HAP-1 (cell line): ENCODE measurements at regions not wholly inside any gene's neighbourhood (a gene's known extent, or its start where the extent isn't known, plus 50 kb on each side); places are given as distances from the start of the nearest gene placed in this dataset.

Source experiments
- DNase-seq, 2 experiments: peaks; one replicate each; pipeline ENCODE4 v3.0.0-alpha.2; 2016 to 2020; ENCODE audit warnings: low spot score in 2 of 2
- H3K27me3 ChIP-seq: fragments of 250-450 bp; sonication (Bioruptor Pico); 2 replicates; pipeline ENCODE4 v1.5.1; 2020; ENCODE audit warnings: low read depth, mild to moderate bottlenecking, moderate library complexity
- H3K36me3 ChIP-seq: fragments of 250-450 bp; sonication (Bioruptor Pico); replicated peaks from 2 replicates; pipeline ENCODE4 v1.5.1; 2020; ENCODE audit warnings: mild to moderate bottlenecking
- H3K4me1 ChIP-seq: fragments of 250-450 bp; sonication (Bioruptor Pico); 2 replicates; pipeline ENCODE4 v1.5.1; 2020; ENCODE audit warnings: mild to moderate bottlenecking
- H3K4me3 ChIP-seq: fragments of 250-450 bp; sonication (Bioruptor Pico); 2 replicates; pipeline ENCODE4 v1.5.1; 2020; ENCODE audit warnings: mild to moderate bottlenecking, moderate library complexity
- H3K9me3 ChIP-seq: fragments of 250-450 bp; sonication (Bioruptor Pico); 2 replicates; pipeline ENCODE4 v1.5.1; 2020; ENCODE audit warnings: mild to moderate bottlenecking, moderate library complexity
- in situ Hi-C: fragments of 300-500 bp; cut with MboI; formaldehyde crosslinking; loops from 3 replicates; pipeline ENCODE4 v1.14.3; 2020; ENCODE audit warnings: low sequenced_read_pairs, inconsistent platforms, mixed read lengths

DNA sequence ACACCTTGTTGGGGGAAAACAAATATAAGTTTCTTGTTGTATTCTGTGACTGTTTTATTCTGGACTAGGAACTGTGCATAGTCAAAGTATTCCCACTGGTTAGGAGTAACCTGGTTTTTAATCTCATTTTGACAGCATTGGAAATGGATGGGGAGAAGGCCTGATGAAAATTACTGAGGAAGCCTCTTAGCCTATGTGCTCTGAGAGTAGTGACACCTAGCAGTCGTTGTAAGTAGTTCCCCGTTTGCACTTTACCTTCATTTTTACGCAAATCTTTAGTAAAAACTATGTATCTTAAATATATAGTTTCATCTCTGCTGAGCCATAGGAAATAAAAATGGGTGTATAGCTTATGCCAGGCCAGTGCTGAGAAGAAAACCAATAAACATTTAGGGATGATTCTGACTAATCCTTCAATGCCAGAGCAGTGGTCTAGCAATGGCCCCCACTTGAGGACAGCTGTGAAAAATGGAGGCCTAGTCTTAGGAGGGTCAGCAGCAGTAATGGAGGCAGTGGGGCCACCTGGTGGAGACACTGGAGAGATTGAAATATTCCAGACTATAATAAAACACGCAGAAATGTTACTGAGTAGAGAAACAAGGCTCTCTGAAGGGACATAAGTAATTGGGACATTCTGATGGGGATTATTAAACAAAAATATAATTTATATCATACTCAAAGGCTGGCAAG lies 133.2 kb upstream of the NOVA1 start:
- Histone ChIP-seq H3K27me3 (no peaks in the 10 kb centered on the region), H3K9me3 (no peaks in the 10 kb centered on the region), H3K4me3 (no peak overlapping the region), H3K36me3 (no peaks in the 10 kb centered on the region), H3K4me1 (no peaks in the 10 kb centered on the region)
- in situ Hi-C loops, result no loop called here
- DNase-seq, result peak; percentile 67 to 75

GRCh38 chr14:26735811-26736210 lies 138.0 kb upstream of the NOVA1 start:
- no peak for DNase-seq
- in situ Hi-C loops, result no loop called here
- H3K4me1 ChIP-seq, result no peaks in the 10 kb centered on the region
- H3K27me3 ChIP-seq, result peaks cover 2% of the 10 kb centered on the region; the same call in 1 of the 2 replicates
- H3K4me3 ChIP-seq, result no peak overlapping the region
- no peaks in the 10 kb centered on the region for H3K9me3 ChIP-seq
- no peaks in the 10 kb centered on the region for H3K36me3 ChIP-seq

DNA sequence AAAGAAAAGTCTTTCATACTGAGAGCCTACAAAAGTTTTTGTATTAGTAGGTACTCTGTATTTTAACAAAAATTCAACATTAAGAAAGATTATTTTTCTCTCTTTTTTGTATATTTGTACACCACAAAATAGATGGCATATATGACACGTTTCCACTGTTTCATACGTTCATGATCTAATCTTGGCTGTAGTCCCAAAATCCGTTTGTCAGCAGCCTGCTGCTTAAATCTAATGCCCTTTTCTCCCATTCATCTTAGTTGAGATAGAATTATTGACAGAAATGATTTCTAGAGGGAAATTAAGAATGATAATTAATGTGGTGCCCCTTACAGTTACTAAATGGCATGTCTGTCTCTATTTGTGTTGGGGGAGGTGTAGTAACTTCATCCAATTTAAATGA lies 140.7 kb upstream of the NOVA1 start:
- H3K4me1 ChIP-seq, result no peaks in the 10 kb centered on the region
- H3K4me3 ChIP-seq, result no peak overlapping the region
- no peaks in the 10 kb centered on the region for H3K36me3 ChIP-seq
- H3K27me3 ChIP-seq, result peaks cover 2% of the 10 kb centered on the region; the same call in 1 of the 2 replicates
- no peaks in the 10 kb centered on the region for H3K9me3 ChIP-seq
- DNase-seq, result no peak
- in situ Hi-C loops, result no loop called here

DNA sequence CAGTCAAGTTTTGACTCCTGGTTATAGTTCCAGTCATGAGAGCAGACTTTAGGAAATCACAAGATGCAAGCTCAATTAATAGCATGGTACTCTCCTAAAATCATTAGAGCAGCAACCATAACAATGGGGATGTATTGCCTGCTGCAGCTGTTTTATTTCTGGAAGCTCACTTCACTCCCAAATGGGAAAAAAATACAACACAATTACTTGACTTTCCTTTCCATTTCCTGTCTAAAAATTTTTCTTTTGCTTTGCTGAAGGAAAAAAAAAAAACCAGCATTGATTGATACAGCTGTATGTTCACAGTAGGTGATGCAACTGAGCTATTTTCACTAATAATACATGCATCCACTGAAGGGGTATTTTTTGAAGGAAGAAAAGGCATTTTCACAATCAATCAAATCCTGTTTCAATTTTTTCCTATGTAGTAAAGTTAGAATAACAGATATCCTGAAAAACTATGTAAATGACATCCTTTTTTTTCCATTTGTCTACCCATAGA lies 143.9 kb upstream of the NOVA1 start:
- Histone ChIP-seq H3K27me3 (peaks cover 2% of the 10 kb centered on the region; the same call in 1 of the 2 replicates), H3K4me3 (no peak overlapping the region), H3K9me3 (no peaks in the 10 kb centered on the region), H3K36me3 (no peaks in the 10 kb centered on the region), H3K4me1 (no peaks in the 10 kb centered on the region)
- no peak for DNase-seq
- in situ Hi-C loops, result no loop called here

- H3K4me3 ChIP-seq, result no peak overlapping the region
- H3K27me3 ChIP-seq, result peaks cover 2% of the 10 kb centered on the region; the same call in 1 of the 2 replicates
- in situ Hi-C loops, result no loop called here
- no peaks in the 10 kb centered on the region for H3K4me1 ChIP-seq
- no peaks in the 10 kb centered on the region for H3K9me3 ChIP-seq
- DNase-seq, result no peak
- H3K36me3 ChIP-seq, result no peaks in the 10 kb centered on the region
These were observed 145.5 kb upstream of the NOVA1 start for GRCh38 chr14:26743284-26743683.

DNA sequence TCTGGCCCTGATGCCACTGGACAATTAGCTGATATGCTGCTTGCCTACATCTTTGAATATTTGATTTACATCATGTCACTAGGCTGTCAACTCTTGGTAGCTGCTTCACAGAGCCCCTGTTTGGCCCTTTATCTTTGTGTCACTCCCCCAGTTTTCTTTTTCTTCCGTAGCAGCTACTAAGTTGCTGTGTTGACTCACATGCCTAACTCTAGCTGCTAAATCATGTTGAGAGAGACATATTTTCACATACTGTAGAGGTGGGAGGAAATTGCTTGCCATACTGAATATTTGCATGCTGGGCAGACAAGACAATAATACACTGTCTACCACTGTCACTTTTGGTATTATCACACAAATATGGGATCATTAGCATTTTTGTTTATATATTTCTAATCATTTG lies 147.1 kb upstream of the NOVA1 start:
- in situ Hi-C loops, result no loop called here
- no peak for DNase-seq
- no peaks in the 10 kb centered on the region for H3K36me3 ChIP-seq
- no peaks in the 10 kb centered on the region for H3K27me3 ChIP-seq
- no peaks in the 10 kb centered on the region for H3K4me1 ChIP-seq
- H3K4me3 ChIP-seq, result no peak overlapping the region
- no peaks in the 10 kb centered on the region for H3K9me3 ChIP-seq

DNA sequence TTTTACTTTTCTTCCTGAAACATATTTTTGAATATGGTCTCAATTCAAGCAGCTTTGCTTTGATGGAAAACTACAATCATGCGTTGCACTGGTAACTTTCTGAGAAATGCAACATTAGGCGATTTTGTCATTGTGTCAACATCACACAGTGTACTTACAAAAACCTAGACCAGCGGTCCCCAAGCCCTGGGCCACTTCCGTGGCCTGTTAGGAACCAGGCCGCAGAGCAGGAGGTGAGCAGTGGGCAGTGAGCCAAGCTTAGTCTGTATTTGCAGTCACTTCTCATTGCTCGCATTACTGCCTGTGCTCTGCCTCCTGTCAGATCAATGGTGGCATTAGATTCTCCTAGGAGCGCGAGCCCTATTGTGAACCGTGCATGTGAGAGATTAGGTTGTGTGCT lies 163.7 kb upstream of the NOVA1 start:
- Histone ChIP-seq H3K4me1 (no peaks in the 10 kb centered on the region), H3K36me3 (no peaks in the 10 kb centered on the region), H3K4me3 (no peak overlapping the region), H3K9me3 (no peaks in the 10 kb centered on the region), H3K27me3 (no peaks in the 10 kb centered on the region)
- DNase-seq, result no peak
- in situ Hi-C loops, result no loop called here

GRCh38 chr14:26765301-26765700 lies 167.5 kb upstream of the NOVA1 start:
- Histone ChIP-seq H3K4me3 (no peak overlapping the region), H3K4me1 (no peaks in the 10 kb centered on the region), H3K27me3 (no peaks in the 10 kb centered on the region), H3K9me3 (no peaks in the 10 kb centered on the region), H3K36me3 (no peaks in the 10 kb centered on the region)
- DNase-seq, result no peak
- in situ Hi-C loops, result no loop called here

DNA sequence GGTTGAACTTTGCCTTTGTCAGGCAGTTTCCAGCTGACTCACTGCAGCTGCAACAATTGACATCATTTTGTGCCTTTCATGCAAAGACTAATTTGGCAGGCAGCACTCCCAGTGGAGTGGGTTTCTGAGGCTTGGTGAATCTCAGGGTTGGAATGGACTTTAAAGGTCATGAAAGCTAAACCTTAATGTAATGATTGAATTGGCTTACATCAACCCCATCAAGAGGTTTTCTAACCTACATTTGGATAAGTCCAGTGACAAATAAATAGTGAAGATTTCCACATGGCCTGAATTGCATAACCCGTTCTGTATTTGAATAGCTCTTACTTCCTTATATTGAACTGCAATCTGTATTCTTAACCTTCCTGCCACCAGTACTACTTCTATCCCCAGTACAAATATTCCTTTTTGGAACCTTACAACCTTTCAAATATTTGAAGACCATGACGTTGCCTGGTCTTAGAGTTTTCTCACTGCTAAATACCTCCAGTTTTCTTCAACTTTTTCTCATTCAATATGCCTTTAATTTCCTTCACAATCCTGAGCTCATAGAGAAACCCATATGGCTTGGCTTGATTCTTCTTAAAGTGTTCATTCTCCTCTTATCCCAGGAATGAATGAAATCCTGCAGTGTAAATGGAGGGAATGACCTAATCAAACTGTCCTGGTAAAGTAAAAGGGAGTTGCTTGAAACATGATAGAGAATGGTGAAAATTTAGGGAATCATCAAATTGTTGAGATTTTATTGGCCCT lies 168.1 kb upstream of the NOVA1 start:
- no peak overlapping the region for H3K4me3 ChIP-seq
- no peaks in the 10 kb centered on the region for H3K27me3 ChIP-seq
- H3K36me3 ChIP-seq, result no peaks in the 10 kb centered on the region
- in situ Hi-C loops, result no loop called here
- H3K4me1 ChIP-seq, result no peaks in the 10 kb centered on the region
- no peak for DNase-seq
- H3K9me3 ChIP-seq, result no peaks in the 10 kb centered on the region

- Histone ChIP-seq H3K4me3 (no peak overlapping the region), H3K36me3 (no peaks in the 10 kb centered on the region), H3K4me1 (no peaks in the 10 kb centered on the region), H3K9me3 (no peaks in the 10 kb centered on the region), H3K27me3 (no peaks in the 10 kb centered on the region)
- DNase-seq, result no peak
- in situ Hi-C loops, result no loop called here
These were observed 168.9 kb upstream of the NOVA1 start for GRCh38 chr14:26766726-26767125.

DNA sequence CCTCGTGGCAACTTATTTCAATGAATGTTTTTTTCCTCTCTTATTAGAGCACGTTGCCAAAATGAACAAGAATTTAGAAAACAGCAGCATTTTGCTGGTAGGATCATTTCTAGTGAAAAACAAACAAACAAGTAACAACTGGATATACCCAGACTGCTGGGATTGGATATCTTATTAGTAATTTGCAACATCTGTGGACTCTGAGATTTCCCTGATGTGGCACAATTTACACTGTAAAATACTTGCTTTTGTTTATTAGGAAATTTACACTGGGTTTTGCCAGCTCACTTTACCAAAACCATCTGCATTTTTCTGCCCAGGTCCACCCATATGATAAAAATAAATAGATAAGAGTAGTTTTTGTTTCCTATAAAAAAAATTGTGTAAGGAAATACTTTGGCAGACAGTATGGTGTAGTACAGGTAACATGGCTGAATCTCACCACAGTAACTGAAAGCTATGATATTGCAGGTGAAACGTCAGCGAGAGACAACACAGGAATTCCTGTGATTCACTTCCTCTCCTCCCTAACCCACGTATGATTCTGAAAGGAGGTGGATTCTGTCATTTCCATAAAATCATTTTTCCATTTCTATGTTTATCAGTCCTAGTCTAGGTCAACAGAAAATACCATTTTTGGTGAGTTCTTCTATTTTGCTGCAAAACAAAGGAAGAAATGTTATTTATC lies 176.2 kb upstream of the NOVA1 start:
- in situ Hi-C loops, result no loop called here
- Histone ChIP-seq H3K9me3 (no peaks in the 10 kb centered on the region), H3K36me3 (no peaks in the 10 kb centered on the region), H3K27me3 (no peaks in the 10 kb centered on the region), H3K4me1 (no peaks in the 10 kb centered on the region; the same call in 1 of the 2 replicates), H3K4me3 (no peak overlapping the region)
- no peak for DNase-seq

- Histone ChIP-seq H3K4me1 (no peaks in the 10 kb centered on the region; the same call in 1 of the 2 replicates), H3K27me3 (no peaks in the 10 kb centered on the region), H3K36me3 (no peaks in the 10 kb centered on the region), H3K4me3 (no peak overlapping the region), H3K9me3 (no peaks in the 10 kb centered on the region)
- no peak for DNase-seq
- in situ Hi-C loops, result no loop called here
These were observed 178.1 kb upstream of the NOVA1 start for GRCh38 chr14:26775765-26776563.

- Histone ChIP-seq H3K27me3 (no peaks in the 10 kb centered on the region), H3K9me3 (no peaks in the 10 kb centered on the region), H3K4me1 (peaks cover 14% of the 10 kb centered on the region), H3K4me3 (no peak overlapping the region), H3K36me3 (no peaks in the 10 kb centered on the region)
- DNase-seq, result peak; percentile 8 to 38
- in situ Hi-C loops, result no loop called here
These were observed 193.4 kb upstream of the NOVA1 start for GRCh38 chr14:26791117-26791806.
